GM19324 (cell line): ENCODE measurements at regions not wholly inside any gene's neighbourhood (a gene's known extent, or its start where the extent isn't known, plus 50 kb on each side); places are given as distances from the start of the nearest gene placed in this dataset.
"Not testable (repeated sequence)": the region's sequence is repeated elsewhere in the genome, so short reads cannot be mapped to it uniquely, and the experiment has no call there.

Experiments
- ATAC-seq: cut with Tn5 transposase; IDR thresholded peaks from one replicate; pipeline ENCODE4 v1.9.1; 2021; ENCODE audit warnings: mild to moderate bottlenecking, moderate library complexity; ENCODE audit not compliant: unreplicated experiment, low FRiP score

- no peak for ATAC-seq
These were observed 624.1 kb downstream of the NR2F1-AS1 start for GRCh38 chr5:92956886-92957285.

GRCh38 chr5:92952243-92952642, 628.8 kb downstream of the NR2F1-AS1 start:
- ATAC-seq: no peak

- ATAC-seq: no peak
These were observed 629.3 kb downstream of the NR2F1-AS1 start for GRCh38 chr5:92951746-92952145.

- ATAC-seq: no peak
These were observed 634.5 kb downstream of the NR2F1-AS1 start for GRCh38 chr5:92946546-92946945.

- ATAC-seq: no peak
These were observed 635.4 kb downstream of the NR2F1-AS1 start for GRCh38 chr5:92945605-92946097.

GRCh38 chr5:92944903-92945604, 636.0 kb downstream of the NR2F1-AS1 start:
- no peak for ATAC-seq

- no peak for ATAC-seq
These were observed 636.7 kb downstream of the NR2F1-AS1 start for GRCh38 chr5:92944337-92944736.

- ATAC-seq: no peak
These were observed 638.3 kb downstream of the NR2F1-AS1 start for GRCh38 chr5:92942762-92943161.

- no peak for ATAC-seq
These were observed 639.2 kb downstream of the NR2F1-AS1 start for GRCh38 chr5:92941806-92942205.

- ATAC-seq: no peak
These were observed 641.6 kb downstream of the NR2F1-AS1 start for GRCh38 chr5:92939428-92939827.

- ATAC-seq: not testable (repeated sequence)
These were observed 643.6 kb downstream of the NR2F1-AS1 start for GRCh38 chr5:92937396-92937795.

- no peak for ATAC-seq
These were observed 651.0 kb downstream of the NR2F1-AS1 start for GRCh38 chr5:92930057-92930456.

GRCh38 chr5:92927291-92927778, 653.7 kb downstream of the NR2F1-AS1 start:
- ATAC-seq: no peak

- ATAC-seq: no peak
These were observed 657.1 kb downstream of the NR2F1-AS1 start for GRCh38 chr5:92923885-92924284.

- ATAC-seq: no peak
These were observed 658.6 kb downstream of the NR2F1-AS1 start for GRCh38 chr5:92922231-92922967.

- no peak for ATAC-seq
These were observed 664.0 kb downstream of the NR2F1-AS1 start for GRCh38 chr5:92917044-92917443.

- ATAC-seq: no peak
These were observed 665.0 kb downstream of the NR2F1-AS1 start for GRCh38 chr5:92916036-92916435.

- ATAC-seq: no peak
These were observed 668.7 kb downstream of the NR2F1-AS1 start for GRCh38 chr5:92912283-92912682.

GRCh38 chr5:92911851-92912250, 669.2 kb downstream of the NR2F1-AS1 start:
- no peak for ATAC-seq

GRCh38 chr5:92911293-92911692, 669.7 kb downstream of the NR2F1-AS1 start:
- ATAC-seq: no peak

- ATAC-seq: no peak
These were observed 671.4 kb downstream of the NR2F1-AS1 start for GRCh38 chr5:92909602-92909962.
